ENCODE measurements at regions not wholly inside any gene's neighbourhood (a gene's known extent, or its start where the extent isn't known, plus 50 kb on each side); places are given as distances from the start of the nearest gene placed in this dataset.
"Not testable (repeated sequence)": the region's sequence is repeated elsewhere in the genome, so short reads cannot be mapped to it uniquely, and the experiment has no call there.

GRCh38 chr3:65020281-65021160, 332.7 kb upstream of the ADAMTS9 start:
- Mint-ChIP-seq H3K9me3 (peaks cover 10% of the 10 kb centered on the region), H3K4me1 (ENCODE audit: low read depth in 2 of 2) (no peaks in the 10 kb centered on the region), H3K27me3 (no peaks in the 10 kb centered on the region), H3K4me3 (no peak overlapping the region), H3K27ac (no peak overlapping the region), H3K36me3 (no peaks in the 10 kb centered on the region)
- no peak for ATAC-seq
- no peak for DNase-seq (ENCODE audit: low spot score)

- no peak for ATAC-seq
- DNase-seq (ENCODE audit: low spot score), result no peak
- peaks cover 8% of the 10 kb centered on the region for H3K9me3 Mint-ChIP-seq
- H3K36me3 Mint-ChIP-seq, result no peaks in the 10 kb centered on the region
- no peak overlapping the region for H3K27ac Mint-ChIP-seq
- H3K27me3 Mint-ChIP-seq, result no peaks in the 10 kb centered on the region
- H3K4me3 Mint-ChIP-seq, result no peak overlapping the region
- H3K4me1 Mint-ChIP-seq (ENCODE audit: low read depth in 2 of 2), result no peaks in the 10 kb centered on the region
Observed at GRCh38 chr3:65019443-65020055, 331.7 kb upstream of the ADAMTS9 start.

GRCh38 chr3:65018801-65019200, 331.0 kb upstream of the ADAMTS9 start:
- H3K9me3 Mint-ChIP-seq, result peaks cover 9% of the 10 kb centered on the region
- H3K4me3 Mint-ChIP-seq, result no peak overlapping the region
- H3K36me3 Mint-ChIP-seq, result no peaks in the 10 kb centered on the region
- H3K27ac Mint-ChIP-seq, result no peak overlapping the region
- no peaks in the 10 kb centered on the region for H3K27me3 Mint-ChIP-seq
- no peaks in the 10 kb centered on the region for H3K4me1 Mint-ChIP-seq (ENCODE audit: low read depth in 2 of 2)
- DNase-seq (ENCODE audit: low spot score), result no peak
- ATAC-seq, result no peak

- DNase-seq (ENCODE audit: low spot score) (no peak), ATAC-seq (no peak)
- H3K4me3 Mint-ChIP-seq, result no peak overlapping the region
- H3K36me3 Mint-ChIP-seq, result no peaks in the 10 kb centered on the region
- no peaks in the 10 kb centered on the region for H3K27me3 Mint-ChIP-seq
- peaks cover 6% of the 10 kb centered on the region for H3K9me3 Mint-ChIP-seq
- H3K27ac Mint-ChIP-seq, result no peak overlapping the region
- no peaks in the 10 kb centered on the region for H3K4me1 Mint-ChIP-seq (ENCODE audit: low read depth in 2 of 2)
Observed at GRCh38 chr3:65017359-65017758, 329.6 kb upstream of the ADAMTS9 start.

GRCh38 chr3:65015711-65016110, 327.9 kb upstream of the ADAMTS9 start:
- no peak overlapping the region for H3K27ac Mint-ChIP-seq
- no peak overlapping the region for H3K4me3 Mint-ChIP-seq
- DNase-seq (ENCODE audit: low spot score) (no peak), ATAC-seq (no peak)
- H3K36me3 Mint-ChIP-seq, result peaks cover 4% of the 10 kb centered on the region
- H3K9me3 Mint-ChIP-seq, result peaks cover 9% of the 10 kb centered on the region
- no peaks in the 10 kb centered on the region for H3K27me3 Mint-ChIP-seq
- no peaks in the 10 kb centered on the region for H3K4me1 Mint-ChIP-seq (ENCODE audit: low read depth in 2 of 2)

- DNase-seq (ENCODE audit: low spot score) (no peak), ATAC-seq (no peak)
- Mint-ChIP-seq H3K36me3 (peaks cover 4% of the 10 kb centered on the region), H3K4me3 (no peak overlapping the region), H3K4me1 (ENCODE audit: low read depth in 2 of 2) (no peaks in the 10 kb centered on the region), H3K9me3 (peaks cover 14% of the 10 kb centered on the region), H3K27ac (no peak overlapping the region), H3K27me3 (no peaks in the 10 kb centered on the region)
Observed at GRCh38 chr3:65013053-65013452, 325.3 kb upstream of the ADAMTS9 start.

DNA sequence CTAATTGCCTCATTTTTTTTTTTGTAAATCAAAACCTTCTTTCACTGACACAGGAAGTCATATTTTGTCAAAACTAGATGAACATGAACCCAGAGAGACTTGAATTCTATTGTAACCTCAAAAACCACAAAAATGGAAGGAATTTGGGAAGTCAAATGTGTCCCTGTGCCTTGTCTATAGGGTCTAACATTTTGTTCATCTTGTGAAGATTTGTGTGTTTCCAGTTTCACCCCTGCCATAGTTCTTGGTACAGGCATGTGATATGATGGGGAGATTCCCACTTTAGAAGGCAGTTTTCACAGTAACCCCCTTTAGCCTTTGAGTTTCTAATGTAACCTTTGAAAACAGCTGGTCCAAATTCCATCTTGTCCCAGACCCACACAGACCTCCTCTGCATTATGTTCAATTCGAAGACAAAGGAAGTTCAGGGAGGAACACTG, 318.5 kb upstream of the ADAMTS9 start:
- no peaks in the 10 kb centered on the region for H3K36me3 Mint-ChIP-seq
- DNase-seq (ENCODE audit: low spot score), result no peak
- no peaks in the 10 kb centered on the region for H3K4me1 Mint-ChIP-seq (ENCODE audit: low read depth in 2 of 2)
- no peak overlapping the region for H3K27ac Mint-ChIP-seq
- H3K27me3 Mint-ChIP-seq, result no peaks in the 10 kb centered on the region
- peaks cover 26% of the 10 kb centered on the region for H3K9me3 Mint-ChIP-seq
- no peak for ATAC-seq
- H3K4me3 Mint-ChIP-seq, result no peak overlapping the region

- ATAC-seq, result no peak
- no peak overlapping the region for H3K4me3 Mint-ChIP-seq
- no peaks in the 10 kb centered on the region for H3K4me1 Mint-ChIP-seq (ENCODE audit: low read depth in 2 of 2)
- peaks cover 26% of the 10 kb centered on the region for H3K9me3 Mint-ChIP-seq
- no peaks in the 10 kb centered on the region for H3K36me3 Mint-ChIP-seq
- DNase-seq (ENCODE audit: low spot score), result no peak
- H3K27me3 Mint-ChIP-seq, result no peaks in the 10 kb centered on the region
- H3K27ac Mint-ChIP-seq, result no peak overlapping the region
Observed at GRCh38 chr3:65005486-65005885, 317.7 kb upstream of the ADAMTS9 start.

- peaks cover 22% of the 10 kb centered on the region for H3K9me3 Mint-ChIP-seq
- H3K27ac Mint-ChIP-seq, result no peak overlapping the region
- no peak overlapping the region for H3K4me3 Mint-ChIP-seq
- H3K4me1 Mint-ChIP-seq (ENCODE audit: low read depth in 2 of 2), result no peaks in the 10 kb centered on the region
- H3K27me3 Mint-ChIP-seq, result no peaks in the 10 kb centered on the region
- no peak for ATAC-seq
- DNase-seq (ENCODE audit: low spot score), result no peak
- no peaks in the 10 kb centered on the region for H3K36me3 Mint-ChIP-seq
Observed at GRCh38 chr3:65004795-65005295, 317.0 kb upstream of the ADAMTS9 start.

DNA sequence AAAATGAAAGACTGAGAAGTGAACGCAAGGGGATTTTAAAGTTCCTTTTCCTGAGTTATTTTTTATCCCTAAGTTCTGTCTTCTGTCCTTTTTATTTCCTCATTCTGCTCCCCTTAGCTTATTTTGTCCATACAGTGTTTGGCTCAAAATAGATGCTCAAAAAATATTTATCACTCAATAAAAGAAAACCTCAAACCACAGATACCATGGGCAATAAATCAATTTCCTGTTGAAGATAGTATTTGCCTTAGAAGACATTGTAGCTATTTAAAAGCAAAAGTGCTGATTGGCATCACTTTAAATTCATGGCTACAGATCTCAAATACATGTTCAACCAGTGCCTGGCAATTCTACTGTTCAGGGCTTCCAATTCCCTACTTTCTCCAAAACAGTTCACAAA, 316.5 kb upstream of the ADAMTS9 start:
- H3K4me1 Mint-ChIP-seq (ENCODE audit: low read depth in 2 of 2), result no peaks in the 10 kb centered on the region

DNA sequence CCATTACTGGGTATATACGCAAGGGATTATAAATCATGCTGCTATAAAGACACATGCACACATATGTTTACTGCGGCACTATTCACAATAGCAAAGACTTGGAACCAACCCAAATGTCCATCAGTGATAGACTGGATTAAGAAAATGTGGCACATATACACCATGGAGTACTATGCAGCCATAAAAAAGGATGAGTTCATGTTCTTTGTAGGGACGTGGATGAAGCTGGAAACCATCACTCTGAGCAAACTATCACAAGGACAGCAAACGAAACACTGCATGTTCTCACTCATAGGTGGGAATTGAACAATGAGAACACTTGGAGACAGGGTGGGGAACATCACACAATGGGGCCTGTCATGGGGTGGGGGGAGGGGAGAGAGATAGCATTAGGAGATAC, 313.3 kb upstream of the ADAMTS9 start:
- H3K36me3 Mint-ChIP-seq; H3K27ac Mint-ChIP-seq; H3K4me1 Mint-ChIP-seq (ENCODE audit: low read depth in 2 of 2); H3K27me3 Mint-ChIP-seq; DNase-seq (ENCODE audit: low spot score); ATAC-seq; H3K4me3 Mint-ChIP-seq: not testable (repeated sequence)
- H3K9me3 Mint-ChIP-seq, result peaks cover 25% of the 10 kb centered on the region

More for the DNA sequence above, 316.5 kb upstream of the ADAMTS9 start:
- no peaks in the 10 kb centered on the region for H3K27me3 Mint-ChIP-seq
- DNase-seq (ENCODE audit: low spot score) (no peak), ATAC-seq (no peak)
- H3K27ac Mint-ChIP-seq, result no peak overlapping the region
- H3K4me3 Mint-ChIP-seq, result no peak overlapping the region
- H3K9me3 Mint-ChIP-seq, result peaks cover 26% of the 10 kb centered on the region
- H3K36me3 Mint-ChIP-seq, result no peaks in the 10 kb centered on the region

- DNase-seq (ENCODE audit: low spot score) (no peak), ATAC-seq (no peak)
- Mint-ChIP-seq H3K27me3 (no peaks in the 10 kb centered on the region), H3K9me3 (peaks cover 17% of the 10 kb centered on the region), H3K27ac (no peak overlapping the region), H3K36me3 (no peaks in the 10 kb centered on the region), H3K4me1 (ENCODE audit: low read depth in 2 of 2) (no peaks in the 10 kb centered on the region), H3K4me3 (no peak overlapping the region)
Observed at GRCh38 chr3:64998317-64998716, 310.5 kb upstream of the ADAMTS9 start.

GRCh38 chr3:64995857-64996551, 308.2 kb upstream of the ADAMTS9 start:
- H3K27ac Mint-ChIP-seq, result no peak overlapping the region
- peaks cover 13% of the 10 kb centered on the region for H3K9me3 Mint-ChIP-seq
- H3K36me3 Mint-ChIP-seq, result no peaks in the 10 kb centered on the region
- ATAC-seq (no peak), DNase-seq (ENCODE audit: low spot score) (no peak)
- no peak overlapping the region for H3K4me3 Mint-ChIP-seq
- H3K27me3 Mint-ChIP-seq, result no peaks in the 10 kb centered on the region
- H3K4me1 Mint-ChIP-seq (ENCODE audit: low read depth in 2 of 2), result no peaks in the 10 kb centered on the region

- DNase-seq (ENCODE audit: low spot score) (no peak), ATAC-seq (no peak)
- Mint-ChIP-seq H3K4me1 (ENCODE audit: low read depth in 2 of 2) (no peaks in the 10 kb centered on the region), H3K4me3 (no peak overlapping the region), H3K27me3 (no peaks in the 10 kb centered on the region), H3K36me3 (no peaks in the 10 kb centered on the region), H3K9me3 (peaks cover 8% of the 10 kb centered on the region), H3K27ac (no peak overlapping the region)
Observed at GRCh38 chr3:64993781-64994180, 306.0 kb upstream of the ADAMTS9 start.

Measured in natural killer cell treated with Interleukin-12 subunit alpha and Interleukin-12 subunit beta and Interleukin-15 and Interleukin-18, amount 100 ng/mL, for 72 hours (primary cell).